GM12878 (cell line): ENCODE measurements at regions not wholly inside any gene's neighbourhood (a gene's known extent, or its start where the extent isn't known, plus 50 kb on each side); places are given as distances from the start of the nearest gene placed in this dataset.

Experiments
- ATAC-seq: fragments of 200-7000 bp; cut with Tn5 transposase; 3 replicates; pipeline ENCODE4 v1.9.1; 2020; ENCODE audit warnings: mild to moderate bottlenecking, moderate library complexity
- BruUV-seq: library from RNA; stranded (reverse); fragments of 400-500 nt; replicated peaks from 2 replicates; lab custom pipeline; 2021; lab: Mats Ljungman, UMichigan
- CTCF ChIA-PET: fragments of 300-600 bp; sonication (Branson Sonifier 250); formaldehyde crosslinking; extraction: SDS; loops from one replicate; lab custom pipeline; 2021; ENCODE audit warnings: inconsistent platforms; lab: Yijun Ruan, JAX
- POLR2A ChIA-PET: fragments of 350-600 bp; formaldehyde crosslinking; extraction: SDS; loops from one replicate; lab custom pipeline; 2021; ENCODE audit warnings: inconsistent platforms; lab: Charles Lee
- RAD21 ChIA-PET: fragments of 300-600 bp; sonication (Branson Sonifier 250); formaldehyde crosslinking; loops from one replicate; lab custom pipeline; 2023; ENCODE audit warnings: antibody characterized with exemption; ENCODE audit not compliant: unreplicated experiment; lab: Charles Lee
- SMC1A ChIA-PET: fragments of 300-600 bp; sonication (Branson Sonifier 250); formaldehyde crosslinking; loops from one replicate; lab custom pipeline; 2023; ENCODE audit not compliant: unreplicated experiment, uncharacterized antibody; lab: Charles Lee
- DNase-seq: peaks from one replicate; pipeline ENCODE4 v3.0.0-alpha.2; 2011; ENCODE audit warnings: low read depth, low spot score
- FAIRE-seq: peaks from 3 replicates; lab custom pipeline; 2011; peaks lifted over from hg19 to GRCh38; lab: Jason Lieb, UNC
- H2AFZ ChIP-seq: 2 replicates; pipeline ENCODE4 v1.6.0; 2011; ENCODE audit warnings: low read depth, low read length, control low read depth; ENCODE audit not compliant: control insufficient read depth
- H3K27ac ChIP-seq: 2 replicates; pipeline ENCODE4 v1.5.1; 2011; ENCODE audit warnings: control low read depth; ENCODE audit not compliant: control insufficient read depth, insufficient read depth
- H3K27me3 ChIP-seq, 2 experiments: replicated peaks in 1 of 2; 2 replicates each; pipeline versions ENCODE4 v1.6.0 to v1.6.1; 2011; ENCODE audit warnings: low read length in 1 of 2; ENCODE audit not compliant: control insufficient read depth in 2 of 2, insufficient read depth in 2 of 2
- H3K36me3 ChIP-seq, 2 experiments: 2 replicates each; pipeline ENCODE4 v1.5.1; 2011; ENCODE audit warnings: low read length in 1 of 2; ENCODE audit not compliant: control insufficient read depth in 2 of 2, insufficient read depth in 2 of 2
- H3K4me1 ChIP-seq: 2 replicates; pipeline ENCODE4 v1.6.1; 2011; ENCODE audit warnings: mild to moderate bottlenecking, low read length, moderate library complexity, mixed read lengths; ENCODE audit not compliant: control insufficient read depth, insufficient read depth
- H3K4me2 ChIP-seq: 2 replicates; pipeline ENCODE4 v1.6.0; 2011; ENCODE audit warnings: control low read depth; ENCODE audit not compliant: control insufficient read depth, insufficient read depth
- H3K4me3 ChIP-seq: fragments of 200-600 bp; sonication (generic); 2 replicates; pipeline ENCODE4 v1.5.1; 2016
- H3K79me2 ChIP-seq: 2 replicates; pipeline ENCODE4 v1.6.0; 2011; ENCODE audit warnings: low read length; ENCODE audit not compliant: control insufficient read depth, insufficient read depth
- H3K9ac ChIP-seq: 2 replicates; pipeline ENCODE4 v1.8.0; 2011; ENCODE audit warnings: low read length, control low read depth, mixed read lengths; ENCODE audit not compliant: control insufficient read depth, insufficient read depth
- H3K9me3 ChIP-seq: replicated peaks from 3 replicates; pipeline ENCODE4 v1.5.1; 2011; ENCODE audit warnings: mild to moderate bottlenecking, low read length; ENCODE audit not compliant: control insufficient read depth, insufficient read depth
- H4K20me1 ChIP-seq: 2 replicates; pipeline ENCODE4 v1.6.0; 2011; ENCODE audit not compliant: control insufficient read depth, insufficient read depth
- ETV6 ChIP-seq, 2 experiments: fragments of 450-650 bp in 1 of 2; IDR thresholded peaks in 1 of 2; conservative IDR thresholded peaks in 1 of 2; 2 replicates each; pipeline ENCODE4 v1.6.1; 2014; ENCODE audit warnings: antibody characterized with exemption in 1 of 2, borderline replicate concordance in 1 of 2, low read depth in 1 of 2, mild to moderate bottlenecking in 1 of 2, moderate library complexity in 1 of 2
- IRF4 ChIP-seq: IDR thresholded peaks from 2 replicates; pipeline ENCODE4 v1.6.1; 2011; ENCODE audit warnings: low read depth, low read length
- MEF2B ChIP-seq: fragments of 450-650 bp; IDR thresholded peaks from 2 replicates; pipeline ENCODE4 v1.6.1; 2018; ENCODE audit warnings: mild to moderate bottlenecking, moderate library complexity; ENCODE audit not compliant: partially characterized antibody, poor library complexity, severe bottlenecking
- PRDM15 ChIP-seq: fragments of 450-650 bp; formaldehyde crosslinking; IDR thresholded peaks from 2 replicates; pipeline ENCODE4 v1.4.0; 2020; ENCODE audit warnings: mild to moderate bottlenecking, moderate library complexity
- ZSCAN29 ChIP-seq: fragments of 450-650 bp; IDR thresholded peaks from 2 replicates; pipeline ENCODE4 v1.6.1; 2017; ENCODE audit warnings: mild to moderate bottlenecking, moderate library complexity
- WGBS: methylation state at CpG from one replicate; pipeline ENCODE4 v1.1.6; 2016; ENCODE audit warnings: low lambda C conversion rate; ENCODE audit not compliant: insufficient replicate concordance, insufficient coverage; ENCODE audit errors: missing lambda C conversion rate; 5-methylcytosine and 5-hydroxymethylcytosine counted together
- in situ Hi-C: fragments of 300-500 bp; cut with MboI; formaldehyde crosslinking; loops from 9 replicates; pipeline ENCODE4 v1.14.3; 2018; ENCODE audit warnings: mixed read lengths
- intact Hi-C: fragments of 100-400 bp; cut with micrococcal nuclease; formaldehyde crosslinking; loops from one replicate; pipeline ENCODE4 v1.14.2; 2022; ENCODE audit not compliant: unreplicated experiment

- no peak for TF ChIP-seq MEF2B
- TF ChIP-seq IRF4: no peak
Observed at GRCh38 chr20:53723045-53723444, 129.4 kb upstream of the ZNF217 start (continued).

- H3K4me3 ChIP-seq: no peak overlapping the region
- intact Hi-C loops: no loop called here
- ChIA-PET RAD21 (interaction anchor here (1.0 to 1.6 kb wide), 4 partner anchors 14 to 101 kb away, joined by 3 to 6 read pairs (median 4); no protein-coding TSS in a partner anchor), SMC1A (interaction anchor here (0.6 to 1.5 kb wide), 7 partner anchors 11 to 371 kb away, joined by 3 to 4 read pairs (median 3); no protein-coding TSS in a partner anchor), CTCF (interaction anchor here (0.8 to 1.0 kb wide), 3 partner anchors 14 to 25 kb away, joined by 3 to 4 read pairs (median 3); no protein-coding TSS in a partner anchor), POLR2A (interaction anchor here (0.6 to 1.4 kb wide), 5 partner anchors 10 to 113 kb away, joined by 3 to 5 read pairs (median 4); no protein-coding TSS in a partner anchor)
- no peaks in the 10 kb centered on the region for H3K9me3 ChIP-seq
- no peaks in the 10 kb centered on the region for H3K79me2 ChIP-seq
- H3K4me2 ChIP-seq: no peak overlapping the region
- H3K36me3 ChIP-seq: no peaks in the 10 kb centered on the region
- no peak for FAIRE-seq
- in situ Hi-C loops: no loop called here
- no peak overlapping the region for H3K9ac ChIP-seq
- no peak for ATAC-seq
- BruUV-seq: no TSS peak
- peaks cover 18% of the 10 kb centered on the region for H3K4me1 ChIP-seq
- WGBS: 94% methylated on average over 5 of the region's 5 CpGs
- TF ChIP-seq PRDM15 (CRISPR knock-in tag) (no peak), ZSCAN29 (no peak), ETV6 (conservative IDR thresholded peaks at IDR 0.05 in 1 of 2, IDR thresholded peaks at IDR 0.05 in 1 of 2; ENCODE audit: borderline replicate concordance in 1 of 2, low read depth in 1 of 2) (peak in 1 of 2 experiments; percentile 78; a peak in 1 of 4 replicates)
- H3K27ac ChIP-seq: no peak overlapping the region
- H3K27me3 ChIP-seq: no peaks in the 10 kb centered on the region
- H4K20me1 ChIP-seq: no peaks in the 10 kb centered on the region
- no peak overlapping the region for H2AFZ ChIP-seq
- no peak for DNase-seq
Observed at GRCh38 chr20:53722515-53723036, 128.9 kb upstream of the ZNF217 start.
